Endothelial cell of umbilical vein (primary cell): ENCODE measurements at regions not wholly inside any gene's neighbourhood (a gene's known extent, or its start where the extent isn't known, plus 50 kb on each side); places are given as distances from the start of the nearest gene placed in this dataset.

Experiments used
- CTCF ChIP-seq, 2 donors: IDR thresholded peaks; 1 replicate in 1 of 2; 2 replicates in 1 of 2; pipeline ENCODE4 v1.5.1; 2011; ENCODE audit warnings: low read length in 2 of 2, mild to moderate bottlenecking in 2 of 2, moderate library complexity in 2 of 2, control low read depth in 1 of 2, inconsistent platforms in 1 of 2, low read depth in 1 of 2; ENCODE audit not compliant: insufficient read depth in 1 of 2; ENCODE audit errors: extremely low read depth in 1 of 2
- EZH2 ChIP-seq: IDR thresholded peaks from 2 replicates; pipeline ENCODE4 v1.6.1; 2012; ENCODE audit warnings: borderline replicate concordance, low read depth, mild to moderate bottlenecking, moderate library complexity, low read length, inconsistent platforms; ENCODE audit not compliant: severe bottlenecking
- FOS ChIP-seq: IDR thresholded peaks from 2 replicates; pipeline ENCODE4 v1.6.1; 2011; ENCODE audit warnings: mild to moderate bottlenecking, low read length, moderate library complexity, borderline replicate concordance; ENCODE audit not compliant: insufficient read depth
- MYC ChIP-seq: IDR thresholded peaks from one replicate; pipeline ENCODE4 v1.6.1; 2011; ENCODE audit warnings: mild to moderate bottlenecking, low read depth, low read length
- POLR2A ChIP-seq: IDR thresholded peaks from 2 replicates; pipeline ENCODE4 v1.6.1; 2012; ENCODE audit warnings: low read depth, mild to moderate bottlenecking, control low read depth, low read length
- POLR2AphosphoS5 ChIP-seq: IDR thresholded peaks from 2 replicates; pipeline ENCODE4 v1.6.1; 2012; ENCODE audit warnings: low read depth, mild to moderate bottlenecking, control low read depth, low read length, moderate library complexity; ENCODE audit not compliant: insufficient read depth

GRCh38 chr4:158007566-158007965 is 165.3 kb downstream of the GASK1B start:
- no peak for TF ChIP-seq CTCF (IDR thresholded peaks at IDR 0.05; ENCODE audit: extremely low read depth in 1 of 2, insufficient read depth in 1 of 2, low read depth in 1 of 2, low read length in 2 of 2)
- TF ChIP-seq EZH2: no peak
- TF ChIP-seq POLR2AphosphoS5: no peak
- TF ChIP-seq MYC: no peak
- no peak for TF ChIP-seq FOS
- TF ChIP-seq POLR2A: no peak
